GM19324 (cell line): ENCODE measurements at regions not wholly inside any gene's neighbourhood (a gene's known extent, or its start where the extent isn't known, plus 50 kb on each side); places are given as distances from the start of the nearest gene placed in this dataset.

Experiments used
- ATAC-seq: cut with Tn5 transposase; IDR thresholded peaks from one replicate; pipeline ENCODE4 v1.9.1; 2021; ENCODE audit warnings: mild to moderate bottlenecking, moderate library complexity; ENCODE audit not compliant: unreplicated experiment, low FRiP score

- no peak for ATAC-seq
These were observed 1419.0 kb downstream of the TBC1D22A start for GRCh38 chr22:48181263-48181955.

- no peak for ATAC-seq
These were observed 1418.2 kb downstream of the TBC1D22A start for GRCh38 chr22:48180631-48181030.

- no peak for ATAC-seq
These were observed 1417.4 kb downstream of the TBC1D22A start for GRCh38 chr22:48179571-48180546.

DNA sequence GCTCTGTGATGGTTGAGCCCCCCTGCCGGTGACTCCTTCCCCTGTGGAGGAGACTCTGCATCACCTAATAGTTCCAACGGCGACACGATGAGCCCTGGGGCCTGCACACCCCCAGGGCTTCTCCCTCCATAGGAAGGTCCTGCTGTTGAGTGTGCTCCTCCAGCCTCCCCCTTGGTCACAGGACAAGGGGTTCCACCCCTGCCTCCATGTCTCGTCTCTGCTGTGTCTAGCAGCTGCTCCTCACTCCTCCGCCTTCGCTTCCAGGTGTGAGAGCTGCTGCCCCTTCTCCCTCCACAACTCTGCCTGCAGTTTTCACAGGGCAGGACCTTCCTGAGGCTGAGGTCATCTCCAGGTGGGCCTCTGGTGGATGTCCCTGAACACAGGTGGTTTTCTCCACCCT is 1416.1 kb downstream of the TBC1D22A start:
- ATAC-seq: no peak

GRCh38 chr22:48177631-48178030 is 1415.2 kb downstream of the TBC1D22A start:
- ATAC-seq: no peak

- no peak for ATAC-seq
These were observed 1413.3 kb downstream of the TBC1D22A start for GRCh38 chr22:48175721-48176120.

DNA sequence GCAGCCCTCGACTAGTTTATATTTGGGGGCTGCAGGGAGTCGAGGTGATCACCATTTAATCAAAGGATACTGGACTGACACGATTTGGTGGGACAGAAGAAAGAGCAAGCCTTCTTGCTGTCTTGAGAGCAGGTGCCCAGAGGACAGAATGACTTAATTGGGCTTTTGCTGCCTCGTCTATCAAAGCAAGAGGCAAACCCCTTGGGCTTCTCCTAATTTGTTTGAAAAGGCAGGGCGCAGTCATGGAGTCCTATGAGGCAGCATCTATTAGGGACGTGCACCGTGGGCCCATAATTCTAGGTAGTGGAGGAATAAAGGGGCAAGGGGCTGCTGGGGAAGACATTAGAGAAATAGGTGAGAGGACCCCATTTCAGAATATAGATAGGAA is 1411.3 kb downstream of the TBC1D22A start:
- ATAC-seq: no peak

DNA sequence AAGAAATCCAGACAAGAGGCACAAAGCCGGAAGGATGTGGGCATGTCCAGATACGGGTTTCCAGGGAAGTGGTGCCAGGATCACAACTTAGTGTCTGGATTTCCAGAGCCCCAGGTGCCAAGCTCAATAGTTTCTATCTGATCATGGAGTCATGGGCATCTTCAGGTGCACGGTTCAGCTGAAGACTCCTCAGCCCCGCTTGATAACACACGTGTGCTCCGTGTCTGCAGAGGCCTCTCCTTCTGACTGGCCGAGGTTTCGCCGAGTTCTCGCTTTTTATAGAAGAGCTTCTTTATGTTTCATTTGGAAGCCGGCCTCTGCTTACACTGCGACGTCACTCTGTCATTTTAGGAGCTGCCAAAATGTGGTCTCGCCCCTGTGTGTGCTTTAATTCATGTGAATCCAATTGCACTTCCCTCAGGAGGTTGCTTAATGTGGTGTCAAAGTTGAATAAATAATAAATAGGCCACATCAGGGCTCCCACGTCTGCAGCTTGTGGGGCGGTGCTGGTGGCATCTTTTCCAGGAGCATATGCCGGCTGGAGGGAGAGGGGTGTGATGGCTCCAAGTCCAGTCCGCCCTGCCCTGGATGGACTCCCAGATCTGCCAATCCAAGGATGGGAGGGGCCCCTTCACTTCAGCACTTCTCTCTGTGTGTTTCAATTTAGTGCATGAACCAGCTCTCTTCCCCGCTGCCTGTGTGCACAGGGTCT is 1410.8 kb downstream of the TBC1D22A start:
- no peak for ATAC-seq

DNA sequence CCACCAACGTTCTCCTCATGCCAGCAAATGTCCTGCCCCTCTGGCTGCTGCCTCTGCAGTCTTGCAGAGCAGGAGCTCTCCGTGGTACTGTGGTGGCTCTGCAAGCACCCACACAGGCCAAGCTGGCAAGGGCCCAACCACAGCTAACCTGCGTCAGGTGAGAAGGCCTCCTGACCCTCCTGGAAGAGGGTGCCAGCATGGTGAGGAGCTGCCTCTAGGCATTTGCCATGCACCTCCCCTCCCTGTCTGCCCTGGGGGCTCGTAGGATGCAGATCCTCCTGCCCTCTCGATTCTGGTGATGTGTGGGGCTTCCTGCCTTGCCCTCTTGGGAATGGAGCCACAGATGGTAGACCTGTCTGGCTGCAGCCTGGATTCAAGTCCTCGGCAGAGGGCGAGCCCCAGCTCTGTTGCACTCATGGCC is 1408.8 kb downstream of the TBC1D22A start:
- ATAC-seq: no peak

GRCh38 chr22:48169227-48169626 is 1406.8 kb downstream of the TBC1D22A start:
- no peak for ATAC-seq

DNA sequence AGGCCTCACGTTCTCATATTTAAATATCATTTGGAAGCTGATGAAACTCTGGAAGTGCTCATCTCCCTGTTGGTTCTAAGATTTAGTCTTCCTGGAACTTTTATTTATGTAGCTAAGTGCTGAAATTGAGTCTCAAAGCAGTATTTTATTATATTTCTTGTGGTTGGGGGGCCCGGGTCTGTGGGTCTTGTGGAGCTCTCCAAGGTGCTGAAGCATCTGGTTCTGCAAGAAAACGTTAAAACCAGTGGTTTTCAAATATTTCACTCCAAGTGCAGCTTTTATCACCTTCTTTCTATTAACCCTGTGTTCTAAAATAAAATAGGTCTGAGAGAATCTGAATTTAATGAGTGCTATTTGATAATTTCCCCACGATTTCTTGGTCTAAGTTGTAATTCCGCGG is 1404.8 kb downstream of the TBC1D22A start:
- ATAC-seq: no peak

GRCh38 chr22:48161298-48161697 is 1398.8 kb downstream of the TBC1D22A start:
- no peak for ATAC-seq

- ATAC-seq: no peak
These were observed 1395.2 kb downstream of the TBC1D22A start for GRCh38 chr22:48157676-48158075.

- ATAC-seq: no peak
These were observed 1394.3 kb downstream of the TBC1D22A start for GRCh38 chr22:48156603-48157355.

GRCh38 chr22:48155446-48155845 is 1393.0 kb downstream of the TBC1D22A start:
- no peak for ATAC-seq

GRCh38 chr22:48154943-48155240 is 1392.4 kb downstream of the TBC1D22A start:
- no peak for ATAC-seq

DNA sequence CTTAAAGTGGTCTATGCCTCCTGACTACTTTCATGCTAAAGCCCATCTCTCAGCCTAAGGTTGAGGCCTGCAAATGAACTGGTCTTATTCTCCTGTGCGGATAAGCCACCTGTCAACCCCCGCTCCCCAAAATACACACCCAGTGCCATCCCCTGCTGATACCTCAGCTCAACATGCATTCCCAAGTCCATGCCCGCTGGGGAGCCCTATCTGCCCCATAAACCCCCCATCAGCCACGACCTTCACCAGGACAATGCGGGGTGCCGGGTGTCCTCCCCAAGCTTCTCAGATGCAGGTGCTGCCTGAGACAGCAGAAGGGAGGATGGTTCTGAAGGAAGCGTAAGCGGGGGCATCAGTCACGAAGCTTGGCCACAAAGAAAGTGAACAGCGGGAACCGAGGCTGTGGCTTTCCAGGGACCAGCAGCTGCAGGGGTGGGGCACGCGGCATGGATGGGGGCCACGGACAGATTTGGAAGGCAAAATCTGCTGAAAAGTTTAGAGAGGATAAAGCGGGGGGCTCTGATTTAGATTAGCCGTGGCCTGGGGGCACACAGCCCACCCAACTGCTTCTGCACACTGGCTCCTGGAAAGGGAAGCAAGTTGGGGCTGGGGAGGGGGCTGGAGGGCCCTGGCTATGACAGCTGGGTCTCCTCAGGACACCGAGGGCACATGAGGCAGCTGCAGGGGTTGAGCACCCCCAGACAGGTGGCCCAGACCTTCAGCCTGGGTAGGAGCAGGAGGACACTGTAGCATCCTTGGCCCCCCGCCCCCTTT is 1391.9 kb downstream of the TBC1D22A start:
- ATAC-seq: no peak

GRCh38 chr22:48153726-48154125 is 1391.3 kb downstream of the TBC1D22A start:
- ATAC-seq: no peak

DNA sequence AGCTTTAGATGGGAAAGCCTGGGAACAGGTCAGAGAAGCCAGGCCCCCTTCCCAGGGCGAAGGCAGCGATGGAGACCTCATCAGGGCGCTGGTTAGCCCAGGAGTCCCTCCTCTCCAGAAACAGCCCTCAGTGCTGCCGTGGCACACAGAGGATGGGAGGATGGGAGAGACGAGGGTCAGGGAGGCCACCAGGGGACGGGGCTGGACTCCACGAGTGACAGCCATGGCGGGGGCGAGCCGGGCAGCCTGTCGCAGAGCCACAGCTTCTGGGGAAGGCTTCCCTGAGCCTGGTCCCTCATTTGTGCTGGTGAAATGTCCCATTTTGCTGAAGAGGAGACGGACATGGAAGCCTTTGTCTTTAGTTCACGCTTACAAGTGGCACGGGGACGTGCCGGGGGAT is 1390.5 kb downstream of the TBC1D22A start:
- no peak for ATAC-seq
